ENCODE measurements at regions not wholly inside any gene's neighbourhood (a gene's known extent, or its start where the extent isn't known, plus 50 kb on each side); places are given as distances from the start of the nearest gene placed in this dataset.
"Not testable (repeated sequence)": the region's sequence is repeated elsewhere in the genome, so short reads cannot be mapped to it uniquely, and the experiment has no call there.

DNA sequence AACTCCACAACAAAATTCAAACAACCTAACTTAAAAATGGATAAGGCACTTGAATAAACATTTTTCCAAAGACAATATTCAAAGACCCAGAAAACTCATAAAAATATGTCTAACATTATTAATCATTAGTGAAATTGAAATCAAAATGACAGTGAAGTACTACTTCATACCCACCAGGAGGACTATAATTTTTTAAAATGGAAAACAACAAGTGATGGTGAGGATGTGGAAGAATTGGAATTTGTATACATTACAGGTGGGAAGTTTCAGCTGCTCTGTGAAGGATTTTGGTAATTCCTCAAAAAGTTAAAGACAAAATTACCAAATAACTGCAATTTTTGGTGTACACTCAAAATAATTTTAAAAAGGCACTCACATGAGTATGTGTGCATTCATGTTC is 920.0 kb downstream of the TDRD15 start:
- no peak overlapping the region for H3K4me3 Mint-ChIP-seq

GRCh38 chr2:22055784-22056620 is 932.2 kb downstream of the TDRD15 start:
- H3K27ac Mint-ChIP-seq, result no peak overlapping the region
- H3K9me3 Mint-ChIP-seq, result peaks cover 0 to 12% (median 0%) of the 10 kb centered on the region in 7 donors
- no peaks in the 10 kb centered on the region for H3K27me3 Mint-ChIP-seq
- DNase-seq (no peak), ATAC-seq (ENCODE audit: low read depth in 2 of 2) (no peak)
- no peaks in the 10 kb centered on the region for H3K4me1 Mint-ChIP-seq
- no peak overlapping the region for H3K4me3 Mint-ChIP-seq
- H3K36me3 Mint-ChIP-seq, result no peaks in the 10 kb centered on the region

More for the DNA sequence above, 920.0 kb downstream of the TDRD15 start:
- no peak overlapping the region for H3K27ac Mint-ChIP-seq
- H3K4me1 Mint-ChIP-seq, result no peaks in the 10 kb centered on the region
- no peaks in the 10 kb centered on the region for H3K27me3 Mint-ChIP-seq
- ATAC-seq (ENCODE audit: low read depth in 2 of 2) (no peak), DNase-seq (no peak)
- no peaks in the 10 kb centered on the region for H3K36me3 Mint-ChIP-seq
- peaks cover 0 to 8% (median 3%) of the 10 kb centered on the region in 7 donors for H3K9me3 Mint-ChIP-seq

DNA sequence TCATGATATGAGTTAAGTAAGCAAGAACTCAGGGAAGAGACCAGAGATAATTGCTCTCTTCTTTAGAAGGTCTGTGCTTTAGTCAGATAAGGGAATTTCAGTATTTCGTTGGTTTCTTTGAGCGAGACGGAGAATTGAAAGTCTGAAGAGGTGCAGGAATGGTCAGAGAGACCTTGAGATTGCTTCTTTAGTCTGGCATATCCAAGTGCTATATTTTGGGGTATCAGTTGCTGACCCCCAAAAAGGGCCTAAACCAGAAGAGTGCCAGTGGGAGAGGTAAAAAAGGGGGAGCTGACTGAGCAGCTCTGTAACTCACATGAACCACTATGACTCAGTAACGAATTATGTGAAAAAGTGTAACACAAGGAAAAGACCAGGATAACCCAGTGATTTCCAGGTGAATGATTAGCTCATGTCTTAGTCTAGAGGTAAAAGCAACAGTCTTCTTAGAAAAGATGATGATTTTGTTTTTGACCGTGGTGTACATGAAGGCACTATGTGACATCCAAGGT is 932.9 kb downstream of the TDRD15 start:
- Mint-ChIP-seq H3K4me1 (no peaks in the 10 kb centered on the region), H3K27ac (no peak overlapping the region), H3K4me3 (no peak overlapping the region), H3K9me3 (peaks cover 0 to 7% (median 0%) of the 10 kb centered on the region in 7 donors), H3K36me3 (no peaks in the 10 kb centered on the region), H3K27me3 (no peaks in the 10 kb centered on the region)
- no peak for DNase-seq
- ATAC-seq (ENCODE audit: low read depth in 2 of 2), result no peak

DNA sequence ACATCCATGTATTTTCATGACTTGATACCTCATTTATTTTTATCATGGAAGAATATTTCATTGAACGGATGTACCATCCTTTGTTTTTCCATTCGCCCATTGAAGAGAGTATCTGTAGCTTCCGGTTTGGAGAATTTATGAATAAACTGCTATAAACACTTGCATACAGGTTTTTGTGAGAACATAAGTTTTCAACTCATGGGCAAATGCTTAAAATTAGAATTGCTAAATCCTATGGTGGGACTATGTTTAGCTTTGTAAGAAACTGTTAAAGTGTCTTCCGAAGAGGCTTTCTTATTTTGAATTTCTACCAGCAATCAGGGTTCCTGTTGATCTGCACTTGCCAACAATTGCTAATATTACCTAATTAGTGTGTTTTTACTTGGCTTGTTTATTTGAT is 938.9 kb downstream of the TDRD15 start:
- ATAC-seq (ENCODE audit: low read depth in 2 of 2) (no peak), DNase-seq (no peak)
- no peaks in the 10 kb centered on the region for H3K36me3 Mint-ChIP-seq
- H3K9me3 Mint-ChIP-seq, result peaks cover 0 to 2% (median 0%) of the 10 kb centered on the region in 7 donors
- no peak overlapping the region for H3K4me3 Mint-ChIP-seq
- H3K27me3 Mint-ChIP-seq, result no peaks in the 10 kb centered on the region
- H3K4me1 Mint-ChIP-seq, result no peaks in the 10 kb centered on the region
- no peak overlapping the region for H3K27ac Mint-ChIP-seq

- no peak overlapping the region for H3K27ac Mint-ChIP-seq
These were observed 952.7 kb downstream of the TDRD15 start for GRCh38 chr2:22076454-22076853.

GRCh38 chr2:22078701-22079100 is 954.9 kb downstream of the TDRD15 start:
- no peaks in the 10 kb centered on the region for H3K27me3 Mint-ChIP-seq
- peak overlapping the region in 1 of 6 donors; percentile 21 for H3K27ac Mint-ChIP-seq
- no peak for ATAC-seq (ENCODE audit: low read depth in 2 of 2)

More at GRCh38 chr2:22076454-22076853, 952.7 kb downstream of the TDRD15 start:
- no peak for DNase-seq
- no peak overlapping the region for H3K4me3 Mint-ChIP-seq
- H3K9me3 Mint-ChIP-seq, result peaks cover 0 to 9% (median 4%) of the 10 kb centered on the region in 7 donors
- H3K27me3 Mint-ChIP-seq, result no peaks in the 10 kb centered on the region
- ATAC-seq (ENCODE audit: low read depth in 2 of 2), result no peak
- no peaks in the 10 kb centered on the region for H3K36me3 Mint-ChIP-seq
- H3K4me1 Mint-ChIP-seq, result no peaks in the 10 kb centered on the region

DNA sequence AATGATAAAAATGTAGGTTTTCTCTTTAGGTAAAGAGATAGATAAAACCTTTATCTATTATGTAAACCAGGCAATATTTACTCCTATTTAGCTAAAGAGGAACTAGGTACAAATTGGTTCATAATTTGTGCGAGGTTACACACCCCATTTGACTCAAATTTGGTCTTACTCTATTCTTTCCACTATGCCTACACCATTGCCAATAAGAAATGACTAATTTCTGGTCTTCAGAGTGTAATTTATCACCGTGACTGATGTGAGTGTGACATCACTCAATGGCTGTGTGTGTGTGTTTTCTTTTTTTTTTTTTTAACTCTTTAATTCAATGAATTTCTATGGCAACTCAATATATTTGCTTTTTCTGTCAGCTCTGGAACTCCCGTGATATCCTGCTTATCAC is 955.8 kb downstream of the TDRD15 start:
- no peak overlapping the region for H3K27ac Mint-ChIP-seq
- peaks cover 0 to 2% (median 0%) of the 10 kb centered on the region in 7 donors for H3K9me3 Mint-ChIP-seq
- DNase-seq (no peak), ATAC-seq (ENCODE audit: low read depth in 2 of 2) (no peak)
- H3K36me3 Mint-ChIP-seq, result no peaks in the 10 kb centered on the region
- no peaks in the 10 kb centered on the region for H3K4me1 Mint-ChIP-seq
- no peaks in the 10 kb centered on the region for H3K27me3 Mint-ChIP-seq
- no peak overlapping the region for H3K4me3 Mint-ChIP-seq

More at GRCh38 chr2:22078701-22079100, 954.9 kb downstream of the TDRD15 start:
- Mint-ChIP-seq H3K4me3 (no peak overlapping the region), H3K4me1 (no peaks in the 10 kb centered on the region), H3K36me3 (no peaks in the 10 kb centered on the region), H3K9me3 (peaks cover 0 to 4% (median under 1%) of the 10 kb centered on the region in 7 donors)
- DNase-seq, result no peak

DNA sequence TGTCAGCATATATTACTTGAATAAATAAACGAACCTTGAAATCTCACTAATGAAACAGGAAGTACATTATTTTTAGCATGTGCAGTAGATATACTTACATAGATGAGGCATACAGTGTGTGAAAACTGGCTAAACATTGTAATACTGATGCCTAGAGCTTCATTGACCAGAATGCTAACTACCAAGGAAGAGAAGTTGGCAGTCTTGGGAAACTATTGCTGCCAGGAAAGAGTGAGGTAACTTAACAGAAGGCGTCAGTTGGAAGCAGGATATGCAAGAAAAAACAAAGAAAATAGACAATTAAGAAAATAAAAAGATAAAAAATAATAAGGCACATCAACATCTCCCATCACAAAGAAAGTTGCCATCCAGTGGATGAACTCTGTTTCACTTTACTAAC is 963.0 kb downstream of the TDRD15 start:
- H3K27me3 Mint-ChIP-seq, result no peaks in the 10 kb centered on the region
- no peaks in the 10 kb centered on the region for H3K4me1 Mint-ChIP-seq
- no peak overlapping the region for H3K4me3 Mint-ChIP-seq
- H3K9me3 Mint-ChIP-seq, result peaks cover 0 to 9% (median 7%) of the 10 kb centered on the region in 7 donors
- no peak for DNase-seq
- H3K36me3 Mint-ChIP-seq, result no peaks in the 10 kb centered on the region
- no peak for ATAC-seq (ENCODE audit: low read depth in 2 of 2)
- H3K27ac Mint-ChIP-seq, result no peak overlapping the region

- not testable (repeated sequence) for ATAC-seq (ENCODE audit: low read depth in 2 of 2); H3K4me1 Mint-ChIP-seq; H3K36me3 Mint-ChIP-seq; H3K27ac Mint-ChIP-seq; H3K9me3 Mint-ChIP-seq; H3K27me3 Mint-ChIP-seq; DNase-seq; H3K4me3 Mint-ChIP-seq
These were observed 979.8 kb downstream of the TDRD15 start for GRCh38 chr2:22103617-22104016.

DNA sequence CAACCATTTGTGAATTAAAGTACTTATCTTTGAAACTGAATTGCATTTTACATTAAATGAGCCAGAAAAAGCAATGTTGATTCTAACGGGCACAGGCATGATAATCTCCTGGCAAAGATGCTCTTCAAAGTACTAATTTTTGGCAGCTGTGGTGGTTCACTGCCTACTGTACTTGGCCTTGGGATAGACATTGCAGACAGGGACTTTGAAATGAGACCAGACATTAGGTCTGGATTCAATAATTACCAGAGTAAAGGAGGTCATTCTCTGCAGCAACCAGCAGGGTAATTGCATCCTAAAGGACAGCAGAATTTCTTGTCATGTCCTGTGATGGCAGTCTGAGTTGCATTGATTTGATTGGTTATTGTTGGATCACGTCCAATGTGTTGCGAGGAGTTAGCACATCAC is 986.5 kb downstream of the TDRD15 start:
- no peak for DNase-seq

DNA sequence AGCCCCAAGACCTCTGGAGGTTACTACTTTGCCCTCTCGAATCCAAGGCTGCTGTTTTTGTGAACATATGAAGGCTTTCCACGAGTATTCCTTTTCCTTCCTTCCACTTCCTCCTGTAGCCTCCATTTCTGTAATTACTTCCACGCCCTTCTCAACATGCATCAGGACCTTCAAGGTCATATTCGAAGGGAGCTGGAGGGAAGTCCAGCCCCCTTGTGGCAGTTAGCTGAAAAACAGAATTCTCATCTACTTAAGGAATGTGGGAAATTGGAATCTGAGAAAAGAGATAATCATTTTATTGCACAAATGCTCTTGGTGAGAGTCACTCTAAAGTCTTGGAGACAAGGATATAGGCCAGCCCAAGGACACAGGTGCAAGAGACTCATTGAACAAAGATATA is 1000.2 kb downstream of the TDRD15 start:
- peaks cover 2 to 17% (median 6%) of the 10 kb centered on the region in 7 donors for H3K9me3 Mint-ChIP-seq
- no peak overlapping the region for H3K27ac Mint-ChIP-seq
- no peaks in the 10 kb centered on the region for H3K36me3 Mint-ChIP-seq
- no peak for DNase-seq
- no peak for ATAC-seq (ENCODE audit: low read depth in 2 of 2)
- H3K4me3 Mint-ChIP-seq, result no peak overlapping the region
- H3K27me3 Mint-ChIP-seq, result no peaks in the 10 kb centered on the region
- no peaks in the 10 kb centered on the region for H3K4me1 Mint-ChIP-seq

More for the DNA sequence above, 986.5 kb downstream of the TDRD15 start:
- Mint-ChIP-seq H3K4me1 (no peaks in the 10 kb centered on the region), H3K27ac (no peak overlapping the region), H3K27me3 (no peaks in the 10 kb centered on the region), H3K4me3 (no peak overlapping the region), H3K9me3 (peaks cover 0 to 19% (median 4%) of the 10 kb centered on the region in 7 donors), H3K36me3 (no peaks in the 10 kb centered on the region)
- ATAC-seq (ENCODE audit: low read depth in 2 of 2), result no peak

DNA sequence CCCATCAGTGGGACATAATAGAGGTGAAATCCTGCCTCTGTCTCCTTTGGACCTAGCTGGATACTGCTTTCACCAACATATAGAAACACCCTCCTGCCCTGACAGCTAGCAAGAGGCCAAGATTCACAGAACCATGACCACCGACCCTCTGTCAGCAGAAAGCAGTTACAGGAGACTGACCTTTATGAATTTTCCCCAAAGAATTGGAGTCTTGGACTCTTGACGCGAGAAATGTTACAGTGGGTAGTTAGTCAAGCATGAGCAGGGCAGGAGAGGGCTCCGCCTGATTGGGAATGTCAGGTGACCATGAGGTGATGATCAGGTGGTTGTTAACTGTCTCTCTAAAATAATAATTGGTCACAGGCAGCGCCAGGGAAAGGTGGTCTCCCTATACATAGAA is 1002.3 kb downstream of the TDRD15 start:
- Mint-ChIP-seq H3K36me3 (no peaks in the 10 kb centered on the region), H3K9me3 (peaks cover 2 to 16% (median 8%) of the 10 kb centered on the region in 7 donors), H3K27ac (no peak overlapping the region), H3K4me1 (no peaks in the 10 kb centered on the region), H3K27me3 (no peaks in the 10 kb centered on the region), H3K4me3 (no peak overlapping the region)
- DNase-seq (no peak), ATAC-seq (ENCODE audit: low read depth in 2 of 2) (no peak)

- H3K36me3 Mint-ChIP-seq, result no peaks in the 10 kb centered on the region
- no peak overlapping the region for H3K27ac Mint-ChIP-seq
- H3K4me3 Mint-ChIP-seq, result no peak overlapping the region
- no peaks in the 10 kb centered on the region for H3K27me3 Mint-ChIP-seq
- no peaks in the 10 kb centered on the region for H3K4me1 Mint-ChIP-seq
- peaks cover 2 to 13% (median 8%) of the 10 kb centered on the region in 7 donors for H3K9me3 Mint-ChIP-seq
- no peak for ATAC-seq (ENCODE audit: low read depth in 2 of 2)
- DNase-seq, result no peak
These were observed 1003.2 kb downstream of the TDRD15 start for GRCh38 chr2:22126978-22127377.

- no peak for ATAC-seq (ENCODE audit: low read depth in 2 of 2)
- DNase-seq, result no peak
- Mint-ChIP-seq H3K4me1 (no peaks in the 10 kb centered on the region), H3K9me3 (peaks cover 0 to 10% (median 4%) of the 10 kb centered on the region in 7 donors), H3K36me3 (no peaks in the 10 kb centered on the region), H3K27ac (no peak overlapping the region), H3K27me3 (no peaks in the 10 kb centered on the region), H3K4me3 (no peak overlapping the region)
These were observed 1010.7 kb downstream of the TDRD15 start for GRCh38 chr2:22134421-22134820.
